ENCODE measurements at regions not wholly inside any gene's neighbourhood (a gene's known extent, or its start where the extent isn't known, plus 50 kb on each side); places are given as distances from the start of the nearest gene placed in this dataset.

- no peak for DNase-seq
Measured at GRCh38 chr12:127362121-127362520, 904.8 kb upstream of the TMEM132C start.

- DNase-seq, result no peak
Measured at GRCh38 chr12:127363392-127363791, 903.6 kb upstream of the TMEM132C start.

GRCh38 chr12:127373559-127373958 lies 893.4 kb upstream of the TMEM132C start:
- DNase-seq, result no peak

GRCh38 chr12:127374447-127374846 lies 892.5 kb upstream of the TMEM132C start:
- no peak for DNase-seq

- peak; percentile 25 for DNase-seq
Measured at GRCh38 chr12:127381043-127381668, 885.8 kb upstream of the TMEM132C start.

- DNase-seq, result no peak
Measured at GRCh38 chr12:127381681-127382080, 885.3 kb upstream of the TMEM132C start.

- no peak for DNase-seq
Measured at GRCh38 chr12:127383281-127383680, 883.7 kb upstream of the TMEM132C start.

GRCh38 chr12:127386723-127387122 lies 880.2 kb upstream of the TMEM132C start:
- no peak for DNase-seq

- no peak for DNase-seq
Measured at GRCh38 chr12:127388985-127389384, 878.0 kb upstream of the TMEM132C start.

GRCh38 chr12:127389923-127390322 lies 877.0 kb upstream of the TMEM132C start:
- no peak for DNase-seq

- DNase-seq, result no peak
Measured at GRCh38 chr12:127393465-127393864, 873.5 kb upstream of the TMEM132C start.

- DNase-seq, result no peak
Measured at GRCh38 chr12:127393896-127394295, 873.1 kb upstream of the TMEM132C start.

GRCh38 chr12:127396734-127397133 lies 870.2 kb upstream of the TMEM132C start:
- no peak for DNase-seq

- no peak for DNase-seq
Measured at GRCh38 chr12:127398016-127398710, 868.8 kb upstream of the TMEM132C start.

- DNase-seq, result no peak
Measured at GRCh38 chr12:127399451-127399850, 867.5 kb upstream of the TMEM132C start.

GRCh38 chr12:127400221-127400620 lies 866.7 kb upstream of the TMEM132C start:
- DNase-seq, result no peak

GRCh38 chr12:127401005-127401404 lies 866.0 kb upstream of the TMEM132C start:
- no peak for DNase-seq

GRCh38 chr12:127401536-127401935 lies 865.4 kb upstream of the TMEM132C start:
- DNase-seq, result no peak

- DNase-seq, result no peak
Measured at GRCh38 chr12:127411166-127411915, 855.6 kb upstream of the TMEM132C start.

- DNase-seq, result no peak
Measured at GRCh38 chr12:127411981-127412380, 855.0 kb upstream of the TMEM132C start.

- no peak for DNase-seq
Measured at GRCh38 chr12:127412866-127413265, 854.1 kb upstream of the TMEM132C start.

GRCh38 chr12:127414186-127414585 lies 852.8 kb upstream of the TMEM132C start:
- DNase-seq, result no peak

GRCh38 chr12:127414636-127415035 lies 852.3 kb upstream of the TMEM132C start:
- DNase-seq, result no peak

- DNase-seq, result no peak
Measured at GRCh38 chr12:127416796-127417195, 850.2 kb upstream of the TMEM132C start.

Measured in DMS79 (cell line).